Trophoblast cell (in vitro differentiated cells and primary cell): ENCODE measurements at regions not wholly inside any gene's neighbourhood (a gene's known extent, or its start where the extent isn't known, plus 50 kb on each side); places are given as distances from the start of the nearest gene placed in this dataset.

Source experiments
- DNase-seq, 2 donors: peaks; one replicate each; pipeline ENCODE4 v3.0.0-alpha.2; 2016
- H2AFZ ChIP-seq: 2 replicates; pipeline ENCODE4 v1.6.1; 2013; ENCODE audit warnings: low read length, moderate library complexity, mild to moderate bottlenecking; ENCODE audit not compliant: insufficient read depth, poor library complexity
- H2AK5ac ChIP-seq: 2 replicates; pipeline ENCODE4 v1.6.1; 2013; ENCODE audit warnings: mild to moderate bottlenecking, low read length
- H2BK120ac ChIP-seq: 2 replicates; pipeline ENCODE4 v1.6.1; 2013; ENCODE audit warnings: low read length, mild to moderate bottlenecking, moderate library complexity; ENCODE audit not compliant: insufficient read depth, poor library complexity
- H2BK12ac ChIP-seq: 2 replicates; pipeline ENCODE4 v1.6.1; 2013; ENCODE audit warnings: mild to moderate bottlenecking, low read length, moderate library complexity
- H2BK5ac ChIP-seq: 2 replicates; pipeline ENCODE4 v1.6.1; 2013; ENCODE audit warnings: low read length, low read depth, moderate library complexity, mild to moderate bottlenecking; ENCODE audit not compliant: poor library complexity
- H3K14ac ChIP-seq: 2 replicates; pipeline ENCODE4 v1.6.1; 2013; ENCODE audit warnings: mild to moderate bottlenecking, low read length
- H3K18ac ChIP-seq: 2 replicates; pipeline ENCODE4 v1.6.1; 2013; ENCODE audit warnings: mild to moderate bottlenecking, low read length
- H3K23ac ChIP-seq: 2 replicates; pipeline ENCODE4 v1.6.1; 2013; ENCODE audit warnings: low read length
- H3K27ac ChIP-seq: 2 replicates; pipeline ENCODE4 v1.5.1; 2013; ENCODE audit warnings: low read depth, mild to moderate bottlenecking, inconsistent platforms, low read length, moderate library complexity
- H3K27me3 ChIP-seq: 2 replicates; pipeline ENCODE4 v1.6.1; 2013; ENCODE audit warnings: inconsistent platforms, mild to moderate bottlenecking, low read length, moderate library complexity; ENCODE audit not compliant: insufficient read depth
- H3K36me3 ChIP-seq, 2 experiments: 1 replicate in 1 of 2; 2 replicates in 1 of 2; pipeline ENCODE4 v1.6.1; 2013; ENCODE audit warnings: low read length in 2 of 2, mild to moderate bottlenecking in 2 of 2, moderate library complexity in 1 of 2; ENCODE audit not compliant: insufficient read depth in 2 of 2, control insufficient read depth in 1 of 2
- H3K4ac ChIP-seq: 2 replicates; pipeline ENCODE4 v1.6.1; 2013; ENCODE audit warnings: low read depth, mild to moderate bottlenecking, low read length, moderate library complexity
- H3K4me1 ChIP-seq, 2 experiments: 1 replicate in 1 of 2; 2 replicates in 1 of 2; pipeline ENCODE4 v1.6.1; 2013; ENCODE audit warnings: low read length in 2 of 2, mild to moderate bottlenecking in 2 of 2, moderate library complexity in 1 of 2; ENCODE audit not compliant: insufficient read depth in 2 of 2, control insufficient read depth in 1 of 2
- H3K4me2 ChIP-seq: 2 replicates; pipeline ENCODE4 v1.6.1; 2013; ENCODE audit warnings: inconsistent platforms, mild to moderate bottlenecking, low read length, moderate library complexity
- H3K4me3 ChIP-seq: 2 replicates; pipeline ENCODE4 v1.5.1; 2013; ENCODE audit warnings: mild to moderate bottlenecking, low read depth, low read length, inconsistent platforms
- H3K79me1 ChIP-seq: one replicate; pipeline ENCODE4 v1.6.1; 2013; ENCODE audit warnings: low read length
- H3K79me2 ChIP-seq: 2 replicates; pipeline ENCODE4 v1.6.1; 2013; ENCODE audit warnings: low read length, mild to moderate bottlenecking; ENCODE audit not compliant: control insufficient read depth, insufficient read depth, poor library complexity
- H3K9ac ChIP-seq: 2 replicates; pipeline ENCODE4 v1.6.1; 2013; ENCODE audit warnings: mild to moderate bottlenecking, low read length
- H3K9me3 ChIP-seq: 2 replicates; pipeline ENCODE4 v1.6.1; 2013; ENCODE audit warnings: low read depth, mild to moderate bottlenecking, control low read depth, inconsistent platforms, low read length; ENCODE audit not compliant: insufficient read depth
- H4K12ac ChIP-seq: 2 replicates; pipeline ENCODE4 v1.6.1; 2013; ENCODE audit warnings: low read depth, mild to moderate bottlenecking, low read length, moderate library complexity
- H4K8ac ChIP-seq: 2 replicates; pipeline ENCODE4 v1.6.1; 2013; ENCODE audit warnings: low read depth, mild to moderate bottlenecking, low read length, moderate library complexity
- H4K91ac ChIP-seq: one replicate; pipeline ENCODE4 v1.6.1; 2013; ENCODE audit warnings: low read depth, mild to moderate bottlenecking, low read length, moderate library complexity
- WGBS: extraction: QIAGEN DNeasy Blood & Tissue Kit; methylation state at CpG from one replicate; pipeline ENCODE4 v1.1.7; 2013; ENCODE audit warnings: missing lambda C conversion rate; ENCODE audit not compliant: insufficient read length, insufficient coverage; ENCODE audit errors: extremely low coverage; 5-methylcytosine and 5-hydroxymethylcytosine counted together

GRCh38 chr3:124230432-124230831 is 238.5 kb upstream of the ROPN1 start:
- H2BK5ac ChIP-seq = no peak overlapping the region
- H2AK5ac ChIP-seq = no peak overlapping the region

GRCh38 chr3:124230998-124231397 is 239.1 kb upstream of the ROPN1 start:
- Histone ChIP-seq H3K4me3 (no peak overlapping the region), H3K4ac (no peak overlapping the region), H2AK5ac (no peak overlapping the region), H2BK12ac (no peak overlapping the region), H3K9me3 (no peaks in the 10 kb centered on the region), H3K9ac (no peak overlapping the region), H3K18ac (no peak overlapping the region), H2BK120ac (no peak overlapping the region), H3K79me1 (no peaks in the 10 kb centered on the region), H4K12ac (no peak overlapping the region), H3K4me1 (peaks cover 2 to 8% of the 10 kb centered on the region in 2 experiments), H3K23ac (no peak overlapping the region), H3K14ac (no peak overlapping the region), H3K4me2 (no peak overlapping the region), H3K36me3 (peaks cover 4% of the 10 kb centered on the region in 2 experiments), H2AFZ (no peak overlapping the region), H4K91ac (no peak overlapping the region), H3K27ac (no peak overlapping the region), H3K27me3 (no peaks in the 10 kb centered on the region), H2BK5ac (no peak overlapping the region), H4K8ac (no peak overlapping the region), H3K79me2 (no peaks in the 10 kb centered on the region)
- WGBS = no CpG with 5 or more reads among the region's 7 CpGs
- DNase-seq = no peak

More at GRCh38 chr3:124230432-124230831, 238.5 kb upstream of the ROPN1 start:
- H3K9ac ChIP-seq = no peak overlapping the region
- no peak overlapping the region for H3K4me3 ChIP-seq
- H2BK12ac ChIP-seq = no peak overlapping the region
- H4K91ac ChIP-seq = no peak overlapping the region
- H2AFZ ChIP-seq = no peak overlapping the region
- H3K79me2 ChIP-seq = no peaks in the 10 kb centered on the region
- DNase-seq = no peak
- H3K4ac ChIP-seq = no peak overlapping the region
- no peaks in the 10 kb centered on the region for H3K9me3 ChIP-seq
- H3K23ac ChIP-seq = no peak overlapping the region
- peaks cover 4% of the 10 kb centered on the region in 2 experiments for H3K36me3 ChIP-seq
- no peaks in the 10 kb centered on the region for H3K79me1 ChIP-seq
- H3K4me1 ChIP-seq = peaks cover 2 to 8% of the 10 kb centered on the region in 2 experiments
- H3K14ac ChIP-seq = no peak overlapping the region
- H3K18ac ChIP-seq = no peak overlapping the region
- no CpG with 5 or more reads among the region's 6 CpGs for WGBS
- H2BK120ac ChIP-seq = no peak overlapping the region
- H3K4me2 ChIP-seq = no peak overlapping the region
- H3K27ac ChIP-seq = no peak overlapping the region
- H4K8ac ChIP-seq = no peak overlapping the region
- H4K12ac ChIP-seq = no peak overlapping the region
- H3K27me3 ChIP-seq = no peaks in the 10 kb centered on the region

- H4K12ac ChIP-seq = no peak overlapping the region
- no peak overlapping the region for H2AFZ ChIP-seq
- no peak overlapping the region for H2BK120ac ChIP-seq
- WGBS = no CpG with 5 or more reads among the region's 7 CpGs
- no peaks in the 10 kb centered on the region for H3K27me3 ChIP-seq
- no peaks in the 10 kb centered on the region for H3K79me1 ChIP-seq
- H3K4me2 ChIP-seq = no peak overlapping the region
- H3K27ac ChIP-seq = no peak overlapping the region
- H2AK5ac ChIP-seq = no peak overlapping the region
- no peak overlapping the region for H2BK12ac ChIP-seq
- no peak overlapping the region for H3K18ac ChIP-seq
- no peaks in the 10 kb centered on the region for H3K4me1 ChIP-seq
- no peak overlapping the region for H4K8ac ChIP-seq
- no peaks in the 10 kb centered on the region for H3K79me2 ChIP-seq
- H3K4me3 ChIP-seq = no peak overlapping the region
- H3K36me3 ChIP-seq = peaks cover 2 to 5% of the 10 kb centered on the region in 2 experiments
- no peak overlapping the region for H3K23ac ChIP-seq
- DNase-seq = no peak
- no peak overlapping the region for H3K9ac ChIP-seq
- H4K91ac ChIP-seq = no peak overlapping the region
- H3K9me3 ChIP-seq = no peaks in the 10 kb centered on the region
- no peak overlapping the region for H3K14ac ChIP-seq
- H2BK5ac ChIP-seq = no peak overlapping the region
- H3K4ac ChIP-seq = no peak overlapping the region
Observed at GRCh38 chr3:124234852-124235252, 242.9 kb upstream of the ROPN1 start.

GRCh38 chr3:124235446-124235845 is 243.5 kb upstream of the ROPN1 start:
- H3K4ac ChIP-seq = no peak overlapping the region
- H4K8ac ChIP-seq = no peak overlapping the region
- H3K79me2 ChIP-seq = no peaks in the 10 kb centered on the region
- H4K91ac ChIP-seq = no peak overlapping the region
- no peak overlapping the region for H2BK5ac ChIP-seq
- no peak overlapping the region for H2AFZ ChIP-seq
- no peak overlapping the region for H2BK12ac ChIP-seq
- H3K14ac ChIP-seq = no peak overlapping the region
- H3K4me3 ChIP-seq = no peak overlapping the region
- H3K4me2 ChIP-seq = no peak overlapping the region
- H3K27ac ChIP-seq = no peak overlapping the region
- H3K9me3 ChIP-seq = no peaks in the 10 kb centered on the region
- H2BK120ac ChIP-seq = no peak overlapping the region
- no peaks in the 10 kb centered on the region for H3K4me1 ChIP-seq
- H3K36me3 ChIP-seq = peaks cover 2 to 5% of the 10 kb centered on the region in 2 experiments
- no peaks in the 10 kb centered on the region for H3K27me3 ChIP-seq
- H3K23ac ChIP-seq = no peak overlapping the region
- H3K79me1 ChIP-seq = no peaks in the 10 kb centered on the region
- no peak overlapping the region for H3K18ac ChIP-seq
- H2AK5ac ChIP-seq = no peak overlapping the region
- no peak for DNase-seq
- WGBS = no CpG with 5 or more reads among the region's 6 CpGs
- H4K12ac ChIP-seq = no peak overlapping the region
- H3K9ac ChIP-seq = no peak overlapping the region
